Inflammatory macrophage treated with lipopolysaccharide for 4 hours (primary cell): ENCODE measurements at regions not wholly inside any gene's neighbourhood (a gene's known extent, or its start where the extent isn't known, plus 50 kb on each side); places are given as distances from the start of the nearest gene placed in this dataset.
"Not testable (repeated sequence)": the region's sequence is repeated elsewhere in the genome, so short reads cannot be mapped to it uniquely, and the experiment has no call there.

Experiments
- DNase-seq: peaks from one replicate; pipeline ENCODE4 v3.0.0-alpha.2; 2020

DNA sequence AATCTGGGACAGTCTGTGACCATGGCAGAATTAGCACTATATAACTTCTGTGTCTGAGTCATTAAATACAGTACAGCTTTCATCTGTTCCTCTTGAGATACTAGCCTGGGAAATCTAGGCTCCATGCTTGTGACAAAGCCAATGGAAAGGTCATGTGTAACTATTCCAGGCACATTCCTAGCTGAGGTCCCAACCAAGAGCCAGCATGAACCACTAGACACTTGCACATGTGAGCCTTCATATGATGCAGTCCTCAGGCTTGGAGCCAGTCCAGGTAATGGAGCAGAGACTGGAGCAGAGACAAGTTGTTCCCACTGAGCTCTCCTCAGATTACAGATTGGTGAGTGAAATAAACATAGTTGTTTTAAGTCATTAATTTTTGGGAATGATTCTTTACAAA is 412.4 kb upstream of the ZNF462 start:
- DNase-seq = no peak

DNA sequence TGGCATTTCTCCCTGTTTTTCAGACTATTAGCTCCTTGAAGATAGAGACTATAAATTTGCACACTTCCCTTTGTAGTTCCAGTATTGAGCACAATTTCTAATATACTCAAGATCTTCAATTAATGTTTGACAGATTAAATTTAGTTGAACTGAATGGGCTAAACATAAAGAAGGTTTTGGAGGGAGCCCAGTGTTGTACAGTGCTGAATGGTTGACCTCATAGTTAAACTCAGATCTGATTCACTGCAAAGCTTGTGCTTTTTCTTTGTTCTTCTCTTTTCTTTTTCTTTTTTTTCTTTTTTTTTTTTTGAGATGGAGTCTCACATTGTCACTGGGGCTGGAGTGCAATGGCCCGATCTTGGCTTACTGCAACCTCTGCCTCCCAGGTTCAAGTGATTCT is 411.7 kb upstream of the ZNF462 start:
- no peak for DNase-seq

DNA sequence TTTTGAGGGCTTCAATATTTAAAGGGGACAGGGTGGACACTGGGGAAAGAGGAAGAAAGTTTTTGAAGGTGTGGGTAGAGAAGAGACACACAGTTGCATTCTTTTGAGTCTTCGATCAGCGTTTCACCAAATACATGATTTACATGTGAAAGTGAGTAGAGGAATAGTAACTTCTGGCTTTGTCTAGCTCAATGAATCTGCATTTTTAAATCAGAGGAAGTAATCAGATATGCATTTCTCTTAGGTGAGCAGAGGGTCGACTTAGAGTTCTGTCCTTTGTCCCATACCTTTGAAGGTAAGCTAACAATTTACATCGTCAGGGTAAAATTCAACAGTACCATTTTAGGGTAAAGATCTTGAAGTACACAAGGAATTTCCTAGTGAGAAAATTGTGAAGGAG is 406.4 kb upstream of the ZNF462 start:
- DNase-seq = no peak

DNA sequence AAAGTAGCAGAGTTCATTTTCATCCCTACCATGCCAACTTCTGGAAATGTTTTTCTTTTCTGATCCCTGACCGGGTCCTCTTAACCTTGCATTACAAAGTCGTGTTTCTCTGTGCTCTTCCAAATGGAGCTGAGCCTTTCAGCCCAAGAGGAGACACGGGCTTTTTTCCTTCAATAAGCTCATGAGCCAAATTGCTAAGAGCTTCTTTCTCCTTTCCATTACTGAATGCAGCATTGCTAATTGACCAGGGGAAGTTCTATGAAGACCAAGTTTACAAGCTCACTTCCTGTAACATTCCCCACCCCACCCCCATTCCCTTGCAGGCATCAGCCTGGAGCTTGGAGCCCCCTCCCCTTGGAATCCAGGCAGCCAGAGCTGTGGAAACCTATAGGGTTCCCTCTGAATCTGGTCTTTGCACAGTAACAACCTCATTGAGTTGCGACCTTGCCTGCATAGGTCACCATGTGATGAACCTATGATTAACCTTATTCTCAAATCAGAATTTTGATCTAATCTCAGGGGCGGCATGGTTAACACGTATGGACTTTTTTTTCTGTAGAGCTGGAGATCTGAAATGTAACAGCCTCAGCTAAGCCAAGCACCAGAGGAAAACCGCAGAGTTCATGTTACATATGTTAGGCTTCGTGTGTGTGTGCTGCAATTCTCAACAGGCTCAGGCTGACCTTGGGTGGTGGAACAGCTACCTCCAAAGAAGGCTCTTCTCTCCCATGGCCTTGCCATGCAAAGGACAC is 395.7 kb upstream of the ZNF462 start:
- DNase-seq = no peak

DNA sequence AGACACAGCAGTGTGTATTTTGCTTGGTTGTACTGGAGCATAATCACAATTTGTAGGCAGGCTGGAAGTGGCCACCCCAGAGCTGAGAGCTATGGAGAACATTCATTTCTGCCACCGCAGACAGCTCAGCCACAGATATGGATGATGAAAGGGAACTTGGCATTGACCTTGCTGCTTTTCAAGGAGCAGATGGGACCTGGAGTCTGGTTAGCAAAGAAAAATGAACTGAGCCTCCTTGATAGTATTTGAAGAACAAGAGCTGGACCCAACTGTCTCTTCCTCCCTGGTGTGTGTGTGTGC is 395.2 kb upstream of the ZNF462 start:
- DNase-seq = no peak

DNA sequence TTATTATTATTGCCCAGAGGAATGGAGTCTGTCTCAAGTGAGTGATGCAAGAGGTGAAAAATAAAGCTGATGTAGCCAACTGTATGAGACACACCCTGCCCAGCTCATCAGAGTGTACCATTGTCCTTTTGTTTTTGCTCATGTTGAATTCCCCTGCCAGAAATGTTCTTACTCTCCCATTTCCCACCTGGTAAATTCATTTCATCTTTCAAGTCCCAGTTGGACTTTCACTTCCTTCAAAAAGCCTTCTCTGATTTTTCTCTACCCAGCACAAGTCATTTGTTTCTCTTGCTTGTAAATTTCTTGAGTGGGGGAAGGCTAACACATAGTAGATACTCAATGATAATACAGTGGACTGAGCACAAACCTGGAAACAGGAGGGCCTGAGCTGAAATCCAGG is 394.5 kb upstream of the ZNF462 start:
- no peak for DNase-seq

DNA sequence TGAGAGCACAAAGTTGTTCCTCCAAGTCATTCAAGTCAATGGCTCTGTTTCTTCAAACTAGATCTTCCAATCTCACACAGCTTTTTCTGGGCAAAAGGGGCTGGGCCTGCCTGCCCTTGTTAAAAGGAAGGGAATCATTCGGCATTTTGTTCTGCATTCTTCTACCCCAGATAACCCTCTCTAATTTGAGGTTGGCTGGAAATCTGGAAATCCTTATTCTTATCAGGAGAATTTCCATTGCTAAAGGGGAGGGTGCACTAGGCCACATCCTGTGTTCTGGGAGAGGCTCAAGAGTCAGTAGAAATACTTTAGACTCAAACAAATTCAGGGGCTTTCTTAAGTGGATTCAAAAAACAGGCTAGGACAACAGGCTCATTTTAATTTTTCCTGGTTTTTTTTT is 384.7 kb upstream of the ZNF462 start:
- DNase-seq = no peak

DNA sequence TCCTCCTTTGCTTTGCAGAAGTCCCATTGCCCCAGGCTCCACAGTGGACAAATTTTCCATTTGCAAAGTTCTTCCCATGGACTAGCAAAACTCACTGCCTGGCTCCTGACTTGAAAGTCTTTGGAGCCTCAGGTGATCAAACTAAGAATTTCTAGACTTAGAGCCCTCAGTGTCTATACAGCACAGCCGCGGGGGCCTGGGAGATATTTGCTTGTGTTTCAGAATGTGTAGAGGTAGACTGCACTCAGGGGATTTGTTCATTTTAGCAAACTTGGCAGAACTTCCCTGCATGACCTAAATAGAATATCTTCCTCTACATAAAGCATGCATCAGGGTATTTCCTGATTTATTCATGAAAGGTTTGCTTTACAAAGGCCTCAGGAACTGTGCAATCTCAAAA is 384.2 kb upstream of the ZNF462 start:
- no peak for DNase-seq

DNA sequence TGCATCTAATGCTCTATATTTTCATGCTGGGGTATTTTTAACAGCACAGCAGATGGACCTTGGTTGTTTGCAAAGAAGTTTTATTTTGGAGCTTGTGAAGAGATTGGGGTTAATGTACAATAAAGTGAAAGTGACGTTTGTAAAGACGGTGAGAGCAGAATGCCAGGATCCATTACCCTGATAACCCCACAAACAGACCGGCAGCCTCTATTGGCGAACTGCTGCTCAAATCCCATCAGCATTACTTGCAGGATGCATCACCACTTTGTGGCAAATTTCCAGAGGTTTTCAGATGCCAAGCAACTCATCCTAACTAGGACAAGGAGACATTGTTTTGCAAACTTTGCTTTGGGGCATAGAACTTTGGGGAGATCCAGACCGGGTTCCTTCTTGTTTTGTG is 383.3 kb upstream of the ZNF462 start:
- DNase-seq = no peak

DNA sequence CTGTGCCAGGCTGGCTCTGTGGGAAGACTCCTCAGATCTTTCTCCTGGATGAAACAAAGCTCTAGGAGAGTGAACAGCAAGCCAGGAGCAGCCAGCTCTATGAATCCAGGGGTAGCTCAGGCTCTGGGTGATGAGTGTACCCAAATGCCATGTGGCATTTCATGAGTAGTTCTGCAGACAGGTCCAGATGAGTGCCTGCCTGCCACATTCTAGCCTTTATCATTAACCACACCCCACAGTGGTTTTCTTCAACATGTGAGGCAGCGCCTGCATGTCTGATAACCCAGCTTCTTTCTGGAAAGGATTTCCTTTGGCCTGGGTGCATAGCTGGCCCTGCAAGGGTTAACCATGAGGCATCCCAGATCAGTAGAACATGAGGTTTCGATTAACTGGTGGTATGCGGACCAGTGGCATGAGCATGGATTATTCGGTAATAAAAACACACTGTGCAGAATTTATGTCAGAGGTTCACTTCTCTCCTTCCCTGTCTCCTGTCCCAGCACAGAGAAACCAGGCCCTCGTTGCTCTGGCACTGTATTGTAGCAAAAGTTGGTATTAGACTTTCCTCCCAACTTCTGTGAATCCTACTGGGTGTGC is 381.9 kb upstream of the ZNF462 start:
- no peak for DNase-seq

DNA sequence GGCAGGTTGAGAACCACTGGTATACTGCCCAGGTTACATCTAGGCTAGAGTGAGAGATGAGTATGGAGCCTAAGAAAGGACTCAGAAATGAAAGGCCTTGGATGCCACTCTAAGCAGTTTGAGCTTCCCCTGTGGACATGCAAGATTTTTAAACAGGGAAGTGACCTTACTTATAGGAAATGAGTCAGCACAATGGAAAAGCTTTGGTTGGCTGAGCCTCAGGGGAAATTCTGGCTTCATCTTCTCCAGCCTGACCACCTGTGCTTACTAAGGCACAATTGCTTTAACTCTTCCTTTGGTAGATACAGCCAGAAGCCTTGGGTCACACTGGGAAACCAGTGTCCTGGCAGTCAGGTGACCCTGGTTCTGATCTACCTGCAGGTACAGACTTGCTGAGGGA is 380.2 kb upstream of the ZNF462 start:
- peak; percentile 7 for DNase-seq

DNA sequence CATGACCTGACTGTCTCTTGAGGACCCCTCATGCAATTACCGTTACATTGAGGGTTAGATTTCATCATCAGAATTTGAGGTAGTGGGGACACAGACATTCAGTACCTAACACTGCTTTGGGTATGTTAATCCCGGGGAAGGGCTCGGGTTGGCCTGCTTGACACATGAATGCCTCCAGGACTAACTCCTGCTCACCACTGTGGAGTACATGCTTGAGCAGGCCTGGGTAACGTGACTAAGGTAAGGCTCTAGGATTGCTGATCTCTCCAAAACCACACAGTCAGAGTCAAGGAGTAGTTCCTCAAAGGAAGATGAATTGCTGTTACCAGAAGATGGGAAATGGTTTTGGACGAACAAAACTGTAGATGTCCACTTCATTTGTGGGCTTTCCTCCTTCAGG is 376.3 kb upstream of the ZNF462 start:
- no peak for DNase-seq

DNA sequence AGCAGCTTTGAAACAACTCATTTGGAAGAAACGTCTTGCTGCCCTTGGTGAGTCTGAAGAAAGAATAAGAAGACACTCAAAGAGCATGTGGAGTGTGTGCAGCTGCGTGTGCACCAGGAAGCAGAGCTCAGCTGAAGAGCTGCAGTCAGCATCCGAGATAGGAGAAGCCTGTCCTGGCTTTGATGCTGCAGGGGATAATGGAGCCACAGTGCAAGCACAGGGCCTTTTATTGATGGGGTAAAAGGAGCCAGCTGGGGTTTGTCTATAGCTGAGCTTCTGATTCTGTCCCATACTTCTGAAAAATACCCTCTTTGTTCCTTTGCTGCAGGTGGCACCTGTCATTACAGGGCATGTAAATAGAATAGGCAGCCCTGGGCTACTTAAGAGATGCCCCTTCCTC is 375.7 kb upstream of the ZNF462 start:
- no peak for DNase-seq

DNA sequence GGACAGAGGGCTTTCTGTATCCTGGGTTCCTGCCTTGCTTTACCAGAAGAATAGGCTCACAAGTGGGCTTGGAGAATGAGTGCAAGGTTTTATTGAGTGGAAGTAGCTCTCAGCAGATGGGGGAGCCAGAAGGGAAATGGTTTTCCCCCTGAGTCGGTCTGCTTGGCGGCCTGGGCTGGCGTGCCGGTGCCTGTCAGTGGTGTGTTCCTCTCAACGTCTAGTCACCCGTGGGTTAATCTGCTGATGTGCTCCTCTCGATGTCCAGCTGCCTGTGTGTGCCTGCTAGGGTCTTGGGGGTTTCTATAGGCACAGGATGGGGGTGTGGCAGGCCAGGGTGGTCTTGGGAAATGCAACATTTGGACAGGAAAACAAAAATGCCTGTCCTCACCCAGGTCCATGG is 370.8 kb upstream of the ZNF462 start:
- not testable (repeated sequence) for DNase-seq

DNA sequence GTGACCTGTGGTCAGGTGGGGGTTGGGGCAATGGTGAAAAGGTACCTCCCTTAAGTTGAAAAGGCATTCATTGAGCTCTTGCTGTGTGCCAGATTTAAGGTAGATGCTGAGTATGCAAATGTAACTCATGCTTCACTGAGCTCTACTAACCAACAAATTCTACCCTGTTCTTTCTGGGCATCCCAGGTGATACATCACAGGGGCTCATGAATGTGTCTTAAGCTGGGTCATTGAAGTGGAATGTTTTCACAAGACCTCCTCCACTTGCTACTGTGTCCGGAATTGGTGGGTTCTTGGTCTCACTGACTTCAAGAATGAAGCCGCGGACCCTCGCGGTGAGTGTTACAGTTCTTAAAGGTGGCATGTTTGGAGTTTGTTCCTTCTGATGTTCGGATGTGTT is 362.8 kb upstream of the ZNF462 start:
- no peak for DNase-seq

DNA sequence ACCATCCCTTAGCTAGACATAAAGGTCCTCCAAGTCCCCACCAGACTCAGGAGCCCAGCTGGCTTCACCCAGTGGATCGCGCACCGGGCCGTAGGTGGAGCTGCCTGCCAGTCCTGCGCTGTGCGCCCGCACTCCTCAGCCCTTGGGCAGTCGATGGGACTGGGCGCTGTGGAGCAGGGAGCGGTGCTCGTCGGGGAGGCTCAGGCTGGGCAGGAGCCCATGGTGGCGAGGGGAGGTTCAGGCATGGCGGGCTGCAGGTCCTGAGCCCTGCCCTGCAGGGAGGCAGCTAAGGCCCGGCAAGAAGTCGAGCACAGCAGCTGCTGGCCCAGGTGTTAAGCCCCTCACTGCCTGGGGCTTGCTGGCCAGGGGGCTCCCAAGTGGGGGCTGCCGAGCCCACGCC is 361.8 kb upstream of the ZNF462 start:
- not testable (repeated sequence) for DNase-seq

DNA sequence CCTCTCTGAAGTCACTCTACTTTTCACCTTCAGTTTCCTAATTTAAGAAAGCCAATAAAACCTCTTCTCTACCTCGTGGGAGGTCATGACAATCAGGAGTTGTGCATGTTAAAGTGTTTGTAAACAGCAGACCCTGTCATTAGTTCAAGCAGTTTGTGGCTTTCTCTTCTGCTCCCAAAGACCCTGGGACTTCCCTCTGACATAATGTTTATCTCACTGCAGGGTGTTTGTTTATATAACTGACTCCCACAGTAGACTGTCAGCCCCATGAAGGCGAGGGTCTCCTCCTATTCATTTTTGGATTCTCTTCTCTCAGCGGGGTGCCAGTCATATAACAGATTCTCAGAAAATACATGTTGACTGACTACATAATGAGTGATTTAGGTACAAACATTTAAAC is 360.0 kb upstream of the ZNF462 start:
- no peak for DNase-seq

DNA sequence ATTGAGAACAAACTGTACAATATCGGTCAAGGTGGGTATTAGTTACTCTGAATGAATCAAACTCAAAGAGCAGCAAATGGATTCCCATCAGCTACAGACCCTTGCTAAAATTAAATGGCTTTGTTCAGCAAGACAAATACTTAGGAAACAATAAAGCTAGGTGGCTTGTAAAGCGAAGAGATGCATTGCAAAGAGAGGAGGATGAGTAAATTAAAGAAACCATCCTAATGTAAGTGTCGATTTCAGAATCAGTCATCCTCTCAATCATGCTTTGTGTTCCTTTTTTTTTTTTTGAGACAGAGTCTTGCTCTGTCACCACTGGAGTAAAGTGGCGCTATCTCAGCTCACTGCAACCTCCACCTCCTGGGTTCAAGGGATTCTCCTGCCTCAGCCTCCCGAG is 359.2 kb upstream of the ZNF462 start:
- no peak for DNase-seq

DNA sequence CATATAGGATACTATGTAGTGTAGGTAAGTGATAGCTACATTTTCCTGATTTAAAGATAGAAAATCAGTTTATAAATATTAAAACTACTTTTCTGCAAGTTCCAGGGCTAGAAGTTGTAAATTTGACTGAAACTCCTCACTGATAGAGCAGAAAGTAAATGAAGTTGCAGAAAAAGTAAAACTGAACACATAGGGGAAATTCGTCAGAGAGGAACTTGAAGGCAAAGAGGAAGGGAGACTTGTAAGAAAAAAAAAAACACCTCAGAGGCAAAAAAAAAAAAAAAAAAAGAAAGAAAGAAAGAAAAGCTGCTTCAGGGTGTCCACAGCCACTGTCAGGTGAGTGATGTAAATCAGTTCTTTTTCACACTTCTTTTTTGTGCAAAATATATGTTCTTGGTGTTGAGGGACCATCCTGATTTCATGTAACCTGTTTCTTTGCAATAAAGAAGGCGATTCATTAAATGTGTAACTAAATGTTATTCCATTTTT is 336.2 kb upstream of the ZNF462 start:
- no peak for DNase-seq

DNA sequence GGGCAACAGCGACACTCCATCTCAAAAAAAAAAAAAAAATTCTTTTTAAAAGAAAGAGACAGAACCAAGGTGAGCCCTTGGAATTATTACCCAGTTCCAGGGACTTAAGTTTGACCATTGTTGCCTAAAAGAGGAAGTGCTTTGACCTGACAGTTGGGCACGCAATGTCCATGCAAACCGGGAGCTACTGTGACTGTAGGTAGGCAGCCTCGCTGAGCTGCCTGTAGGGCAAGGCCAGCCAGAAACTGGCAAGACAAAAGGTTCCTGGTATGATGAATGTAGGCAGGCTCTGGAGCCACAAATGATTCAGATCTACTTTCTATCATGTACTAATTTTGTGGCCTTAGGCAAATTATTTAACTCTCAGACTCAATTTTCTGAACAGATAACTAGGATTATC is 334.8 kb upstream of the ZNF462 start:
- DNase-seq = no peak

DNA sequence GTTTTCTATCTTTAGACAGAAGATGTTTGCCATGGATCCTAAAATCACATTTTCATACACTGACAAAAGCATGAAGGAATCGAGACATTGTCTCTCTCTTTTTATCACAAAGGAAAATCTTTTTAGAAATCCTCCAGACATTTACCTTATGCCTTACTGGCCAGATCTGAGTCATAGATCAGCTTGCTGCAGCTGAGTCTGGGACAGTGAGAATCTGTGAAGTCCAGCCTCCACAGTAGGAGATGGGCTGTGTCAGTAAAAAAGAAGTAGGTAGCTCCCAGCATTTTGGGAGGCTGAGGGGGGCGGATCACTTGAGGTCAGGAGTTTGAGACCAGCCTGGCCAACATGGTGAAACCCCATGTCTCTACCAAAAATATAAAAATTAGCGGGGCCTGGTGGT is 333.4 kb upstream of the ZNF462 start:
- DNase-seq = no peak

DNA sequence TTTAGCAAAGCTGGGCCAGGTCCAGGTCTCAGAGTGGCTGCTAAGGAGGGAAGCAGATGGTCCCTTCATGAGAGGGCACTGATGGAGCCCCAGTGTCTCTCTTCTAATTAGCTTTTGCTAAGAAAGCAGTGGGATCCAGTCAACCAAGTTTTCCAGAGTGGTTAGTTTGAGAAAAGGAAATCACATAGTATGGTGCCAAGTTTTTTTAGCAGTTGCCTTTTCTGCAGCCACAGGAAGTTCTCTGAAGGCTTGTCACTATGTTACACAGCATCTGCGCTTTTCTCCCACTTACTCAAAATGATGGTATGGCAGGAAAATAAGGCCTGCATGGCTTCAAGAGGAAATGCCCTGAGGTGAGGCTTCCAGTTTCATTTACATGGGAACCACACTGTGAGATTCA is 331.5 kb upstream of the ZNF462 start:
- no peak for DNase-seq

DNA sequence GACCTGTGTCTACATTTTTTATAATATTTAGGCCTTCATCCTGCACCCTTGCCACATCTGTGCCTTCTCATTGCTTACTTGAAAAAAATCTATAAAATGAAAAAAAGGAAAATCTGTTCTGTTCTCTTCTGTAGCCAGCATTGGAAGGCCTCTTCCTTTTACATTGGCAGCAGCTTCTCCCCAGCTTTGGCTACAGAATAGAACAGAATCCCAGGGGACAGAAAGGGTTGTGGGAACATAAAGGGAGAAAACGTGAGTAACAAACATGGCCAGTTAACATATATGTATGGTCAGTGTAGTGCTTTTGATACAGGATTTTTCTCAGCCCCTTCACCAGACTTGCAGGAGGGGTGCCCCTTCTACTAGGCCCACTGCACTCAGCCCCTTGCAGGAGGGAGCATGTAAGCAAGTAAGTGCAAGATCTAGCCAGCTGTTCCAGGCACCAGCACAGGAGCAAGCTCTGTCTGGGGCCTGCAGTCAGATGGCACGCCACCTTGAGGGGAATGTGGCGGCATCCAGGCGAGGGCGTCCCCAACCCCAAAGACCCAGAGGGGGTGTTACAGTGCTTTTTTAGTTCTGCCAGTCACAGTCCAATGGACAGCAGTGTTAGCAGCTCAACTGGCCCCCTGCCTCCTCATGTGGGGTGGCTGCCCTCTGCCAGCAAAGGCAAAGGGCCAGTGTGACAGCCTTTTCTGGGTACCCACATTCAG is 330.5 kb upstream of the ZNF462 start:
- DNase-seq = no peak

DNA sequence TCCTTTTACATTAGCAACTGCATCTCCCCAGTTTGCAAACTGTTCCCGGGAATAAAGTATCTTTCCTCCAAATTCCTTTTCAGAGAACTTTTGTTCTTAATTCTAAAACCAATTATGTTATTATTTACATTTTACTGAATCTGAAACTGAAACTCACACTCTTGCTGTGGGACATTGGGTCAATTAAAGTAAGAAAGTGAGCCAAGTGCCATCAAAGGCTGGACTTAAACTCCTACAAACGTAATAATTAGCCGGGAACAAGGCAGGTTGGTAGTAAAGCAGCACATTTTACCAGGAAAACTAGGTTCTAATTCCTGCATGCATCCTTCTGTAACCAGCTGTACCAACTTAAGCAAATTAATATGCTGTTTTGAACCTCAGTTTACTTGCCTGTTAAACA is 328.2 kb upstream of the ZNF462 start:
- no peak for DNase-seq

DNA sequence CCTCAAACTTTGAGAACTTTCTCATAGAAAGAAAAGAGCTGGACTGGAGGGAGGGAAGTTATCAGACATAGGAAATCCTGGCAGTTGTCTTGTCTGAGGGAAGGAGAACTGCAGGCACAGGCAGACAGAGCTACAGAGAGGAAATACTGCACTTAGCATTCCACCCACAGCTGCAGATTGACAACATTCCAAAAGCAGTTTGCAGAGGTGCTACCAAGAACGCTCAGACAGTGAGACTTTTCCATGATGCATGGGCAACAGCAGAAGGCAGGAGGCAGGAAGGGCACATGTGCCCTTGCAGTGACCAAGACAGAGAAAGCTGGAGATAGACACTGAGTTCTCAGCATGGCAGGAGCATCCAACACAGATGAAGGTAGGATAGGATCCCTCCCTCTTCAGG is 327.5 kb upstream of the ZNF462 start:
- DNase-seq = no peak
